SU-DHL-6 (cell line): ENCODE measurements at regions not wholly inside any gene's neighbourhood (a gene's known extent, or its start where the extent isn't known, plus 50 kb on each side); places are given as distances from the start of the nearest gene placed in this dataset.

Experiments
- CTCF ChIP-seq: fragments of 200-600 bp; sonication (generic); IDR thresholded peaks from one replicate; pipeline ENCODE4 v1.5.1; 2017; ENCODE audit warnings: antibody characterized with exemption, mild to moderate bottlenecking, low read length, moderate library complexity; ENCODE audit not compliant: insufficient read depth, poor library complexity, severe bottlenecking
- EZH2phosphoT487 ChIP-seq: fragments of 200-600 bp; sonication (generic), shearing (Covaris generic); conservative IDR thresholded peaks from 2 replicates; pipeline ENCODE4 v1.6.1; 2018; ENCODE audit warnings: mild to moderate bottlenecking, antibody characterized with exemption, low read length, moderate library complexity, mixed read lengths

GRCh38 chr11:109667719-109668118 is 245.7 kb downstream of the C11orf87 start:
- TF ChIP-seq CTCF (no peak), EZH2phosphoT487 (no peak)
